Thoracic aorta (tissue), 2 donors: ENCODE measurements at regions not wholly inside any gene's neighbourhood (a gene's known extent, or its start where the extent isn't known, plus 50 kb on each side); places are given as distances from the start of the nearest gene placed in this dataset.

Experiments used
- ATAC-seq: fragments of 150-250 bp; one replicate; pipeline ENCODE4 v1.8.0; 2017; ENCODE audit warnings: low read depth; ENCODE audit not compliant: insufficient number of reproducible peaks, low FRiP score
- DNase-seq: peaks from one replicate; pipeline ENCODE4 v3.0.0-alpha.2; 2020; ENCODE audit warnings: low spot score
- H3K27ac ChIP-seq, 2 donors: fragments of 200-600 bp; sonication (generic); 1 replicate in 1 of 2; 2 replicates in 1 of 2; pipeline ENCODE4 v1.5.1; 2016; ENCODE audit warnings: mild to moderate bottlenecking in 2 of 2, moderate library complexity in 2 of 2
- H3K27me3 ChIP-seq: fragments of 200-600 bp; sonication (generic); replicated peaks from 2 replicates; pipeline ENCODE4 v1.6.0; 2016; ENCODE audit warnings: mild to moderate bottlenecking; ENCODE audit not compliant: insufficient read depth
- H3K36me3 ChIP-seq: fragments of 200-600 bp; sonication (generic); one replicate; pipeline ENCODE4 v1.5.1; 2016
- H3K4me1 ChIP-seq, 2 donors: fragments of 200-600 bp; sonication (generic); 1 replicate in 1 of 2; 2 replicates in 1 of 2; pipeline versions ENCODE4 v1.5.1 to v1.6.0; 2016; ENCODE audit warnings: low read depth in 2 of 2, mild to moderate bottlenecking in 1 of 2; ENCODE audit not compliant: control insufficient read depth in 1 of 2
- H3K4me3 ChIP-seq: fragments of 200-600 bp; sonication (generic); 2 replicates; pipeline ENCODE4 v1.5.1; 2016; ENCODE audit warnings: mild to moderate bottlenecking
- H3K9me3 ChIP-seq: fragments of 200-600 bp; sonication (generic); 2 replicates; pipeline ENCODE4 v1.5.1; 2016
- CTCF ChIP-seq: fragments of 200-600 bp; sonication (generic); IDR thresholded peaks from one replicate; pipeline ENCODE4 v1.5.1; 2019; ENCODE audit warnings: antibody characterized with exemption

- DNase-seq, result no peak
- peaks cover 0 to 14% of the 10 kb centered on the region in 2 donors for H3K4me1 ChIP-seq
Measured at GRCh38 chrX:76996641-76997040, 450.5 kb upstream of the FGF16 start.

GRCh38 chrX:77003530-77003929 lies 443.7 kb upstream of the FGF16 start:
- no peak for TF ChIP-seq CTCF
- no peaks in the 10 kb centered on the region for H3K36me3 ChIP-seq
- H3K27me3 ChIP-seq, result no peaks in the 10 kb centered on the region
- DNase-seq (no peak), ATAC-seq (no peak)
- H3K4me3 ChIP-seq, result no peak overlapping the region
- H3K4me1 ChIP-seq, result peaks cover 0 to 34% of the 10 kb centered on the region in 2 donors
- H3K9me3 ChIP-seq, result no peaks in the 10 kb centered on the region
- peak overlapping the region; percentile 50 to 71 for H3K27ac ChIP-seq

More at GRCh38 chrX:76996641-76997040, 450.5 kb upstream of the FGF16 start:
- Histone ChIP-seq H3K9me3 (no peaks in the 10 kb centered on the region), H3K36me3 (no peaks in the 10 kb centered on the region), H3K4me3 (no peak overlapping the region), H3K27ac (no peak overlapping the region), H3K27me3 (no peaks in the 10 kb centered on the region)
- ATAC-seq, result no peak
- TF ChIP-seq CTCF, result no peak

- Histone ChIP-seq H3K4me3 (no peak overlapping the region), H3K36me3 (no peaks in the 10 kb centered on the region), H3K4me1 (peaks cover 0 to 34% of the 10 kb centered on the region in 2 donors), H3K9me3 (no peaks in the 10 kb centered on the region), H3K27me3 (no peaks in the 10 kb centered on the region), H3K27ac (peak overlapping the region; percentile 50 to 71)
- DNase-seq (no peak), ATAC-seq (no peak)
- no peak for TF ChIP-seq CTCF
Measured at GRCh38 chrX:77003956-77004355, 443.2 kb upstream of the FGF16 start.

- no peak for TF ChIP-seq CTCF
- ATAC-seq (no peak), DNase-seq (peak; percentile 29)
- H3K4me3 ChIP-seq, result no peak overlapping the region
- no peaks in the 10 kb centered on the region for H3K27me3 ChIP-seq
- peak overlapping the region in 1 of 2 donors; percentile 35 for H3K27ac ChIP-seq
- H3K36me3 ChIP-seq, result no peaks in the 10 kb centered on the region
- no peaks in the 10 kb centered on the region for H3K9me3 ChIP-seq
- H3K4me1 ChIP-seq, result peaks cover 0 to 5% of the 10 kb centered on the region in 2 donors
Measured at GRCh38 chrX:77009691-77010090, 437.5 kb upstream of the FGF16 start.

- Histone ChIP-seq H3K9me3 (no peaks in the 10 kb centered on the region), H3K36me3 (no peaks in the 10 kb centered on the region), H3K4me1 (peaks cover 6 to 30% of the 10 kb centered on the region in 2 donors), H3K27ac (no peak overlapping the region), H3K4me3 (no peak overlapping the region), H3K27me3 (no peaks in the 10 kb centered on the region)
- TF ChIP-seq CTCF, result no peak
- DNase-seq (no peak), ATAC-seq (no peak)
Measured at GRCh38 chrX:77014377-77015372, 432.5 kb upstream of the FGF16 start.
